ENCODE measurements at regions not wholly inside any gene's neighbourhood (a gene's known extent, or its start where the extent isn't known, plus 50 kb on each side); places are given as distances from the start of the nearest gene placed in this dataset.

- TF ChIP-seq CHD7 (IDR thresholded peaks at IDR 0.05; ENCODE audit: insufficient replicate concordance, low read length) (no peak), SP4 (IDR thresholded peaks at IDR 0.05; ENCODE audit: low read length) (no peak), CBX5 (IDR thresholded peaks at IDR 0.05; ENCODE audit: low read depth, low read length) (no peak), CEBPB (IDR thresholded peaks at IDR 0.05; ENCODE audit: low read depth, low read length) (no peak), YY1 (IDR thresholded peaks at IDR 0.05; ENCODE audit: low read depth, low read length) (no peak), SAP30 (IDR thresholded peaks at IDR 0.05; ENCODE audit: insufficient read depth, insufficient replicate concordance, low read length) (no peak)
Measured at GRCh38 chrX:94065091-94065490, 391.1 kb downstream of the FAM133A start (continued).

Measured in H1 (cell line).